Heart right ventricle (tissue), 16 donors: ENCODE measurements at regions not wholly inside any gene's neighbourhood (a gene's known extent, or its start where the extent isn't known, plus 50 kb on each side); places are given as distances from the start of the nearest gene placed in this dataset.
A peak's percentile ranks its signal among the peaks of the same experiment; 100 is the strongest.

Experiments
- ATAC-seq, 8 donors: fragments of 200-7000 bp; cut with Tn5 transposase; one replicate each; pipeline ENCODE4 v1.9.1; 2020; ENCODE audit warnings: mild to moderate bottlenecking in 8 of 8, moderate library complexity in 8 of 8, moderate number of reproducible peaks in 1 of 8
- DNase-seq, 2 donors: peaks; one replicate each; pipeline ENCODE4 v3.0.0-alpha.2; 2020
- H3K27ac ChIP-seq, 10 donors: fragments of 200-600 bp; sonication (generic) in 2 of 10; one replicate each; pipeline versions ENCODE4 v1.5.0 to v1.8.0; 2020 to 2022; ENCODE audit warnings: mild to moderate bottlenecking in 3 of 10
- H3K27me3 ChIP-seq, 7 donors: fragments of 200-600 bp; one replicate each; pipeline ENCODE4 v1.8.0; 2021 to 2022; ENCODE audit warnings: mild to moderate bottlenecking in 2 of 7
- H3K36me3 ChIP-seq, 9 donors: fragments of 200-600 bp; sonication (generic) in 1 of 9; one replicate each; pipeline versions ENCODE4 v1.5.0 to v1.8.0; 2020 to 2022; ENCODE audit warnings: mild to moderate bottlenecking in 2 of 9
- H3K4me1 ChIP-seq, 9 donors: fragments of 200-600 bp; sonication (generic) in 1 of 9; one replicate each; pipeline versions ENCODE4 v1.5.0 to v1.8.0; 2020 to 2022; ENCODE audit warnings: mild to moderate bottlenecking in 4 of 9
- H3K4me3 ChIP-seq, 10 donors: fragments of 200-600 bp; sonication (generic) in 2 of 10; one replicate each; pipeline versions ENCODE4 v1.5.0 to v1.8.0; 2020 to 2022; ENCODE audit warnings: mild to moderate bottlenecking in 7 of 10, moderate library complexity in 2 of 10
- H3K9me3 ChIP-seq, 11 donors: fragments of 200-600 bp in 10 of 11; sonication (generic) in 2 of 11; one replicate each; pipeline versions ENCODE4 v1.5.0 to v1.8.0; 2013 to 2022; ENCODE audit warnings: mild to moderate bottlenecking in 2 of 11, control low read depth in 1 of 11, moderate library complexity in 1 of 11
- WGBS, 2 donors: extraction: QIAGEN DNeasy Blood & Tissue Kit; methylation state at CpG; one replicate each; pipeline ENCODE4 v1.1.7; 2013; ENCODE audit warnings: inconsistent platforms in 1 of 2; 5-methylcytosine and 5-hydroxymethylcytosine counted together
- intact Hi-C, 10 donors: fragments of 100-400 bp; cut with DNase I; formaldehyde crosslinking; loops; one replicate each; pipeline versions ENCODE4 v1.11.1 to v1.14.2; 2022
- TF ChIP-seq, protein P1 (sequence below), 9 donors: fragments of 200-600 bp; sonication (generic) in 2 of 9; IDR thresholded peaks; one replicate each; pipeline versions ENCODE4 v1.5.0 to v1.8.0; 2021 to 2022; ENCODE audit warnings: antibody characterized with exemption in 9 of 9, mild to moderate bottlenecking in 5 of 9, moderate library complexity in 1 of 9
- donor health status: Arrhythmogenic right ventricular cardiomyopathy.
- donor health status: ischemic (EF 13 %, LVEDD 7.1; RV severe dilation, severe dysfunction).
- donor health status: healthy with polysubstance abuse.
- donor health status: DM: no; HTN: yes; CAD: no.
- donor health status: DM: no; HTN: no; CAD: no.
- donor health status: ischemic (EF 25% LVEDD 6.9; RV normal size, moderate dysfunction).
- donor health status: ischemic (EF 25% LVEDD 5.7; RV mildly dilated, moderate dysfunction).
- donor health status: healthy.
- donor health status: DM: yes; HTN: yes; CAD: no.
- donor health status: Ischemic cardiomyopathy.
- donor health status: ischemic (EF 35%, LVEDD 5.7; RV mildly dilated, moderate dysfunction).
- donor health status: nonischemic (EF 11% LVEDD 7.7; RV severe dilation, severe dysfunction).
- donor health status: DM: yes; HTN: yes; CAD: no.
- donor health status: PGD.
- donor health status: ischemic (EF 29% LVEDD 5.4; RV normal size, mild dysfunction).
- donor health status: nonischemic (EF 23%, LVEDD 6.1; RV moderate dilation, normal function).

DNA sequence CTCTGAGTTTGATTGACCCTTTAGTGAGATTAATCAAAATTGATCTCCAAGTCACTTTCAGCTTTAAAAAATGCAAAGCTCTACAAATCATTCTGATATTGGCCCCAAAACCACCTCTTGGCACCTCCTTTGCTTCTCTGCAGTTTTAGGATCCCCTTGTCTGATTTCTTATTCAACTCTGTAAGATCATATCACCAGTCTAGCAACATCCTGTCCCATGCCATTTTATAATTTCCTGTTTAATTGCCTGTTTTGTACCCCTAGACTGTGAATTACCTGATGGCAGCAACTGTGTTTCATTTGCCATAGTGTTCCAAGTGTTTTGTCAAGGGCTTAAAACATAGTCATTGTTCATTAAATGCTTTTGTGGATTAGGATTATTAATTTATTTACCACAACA is 406.3 kb upstream of the TRIB2 start:
- intact Hi-C loops = loop anchor here in 2 of 10 donors (10.0 kb wide), 2 partner anchors 116 to 404 kb away; partner anchors contain the start of gene TRIB2 (in 1 of the 2)

DNA sequence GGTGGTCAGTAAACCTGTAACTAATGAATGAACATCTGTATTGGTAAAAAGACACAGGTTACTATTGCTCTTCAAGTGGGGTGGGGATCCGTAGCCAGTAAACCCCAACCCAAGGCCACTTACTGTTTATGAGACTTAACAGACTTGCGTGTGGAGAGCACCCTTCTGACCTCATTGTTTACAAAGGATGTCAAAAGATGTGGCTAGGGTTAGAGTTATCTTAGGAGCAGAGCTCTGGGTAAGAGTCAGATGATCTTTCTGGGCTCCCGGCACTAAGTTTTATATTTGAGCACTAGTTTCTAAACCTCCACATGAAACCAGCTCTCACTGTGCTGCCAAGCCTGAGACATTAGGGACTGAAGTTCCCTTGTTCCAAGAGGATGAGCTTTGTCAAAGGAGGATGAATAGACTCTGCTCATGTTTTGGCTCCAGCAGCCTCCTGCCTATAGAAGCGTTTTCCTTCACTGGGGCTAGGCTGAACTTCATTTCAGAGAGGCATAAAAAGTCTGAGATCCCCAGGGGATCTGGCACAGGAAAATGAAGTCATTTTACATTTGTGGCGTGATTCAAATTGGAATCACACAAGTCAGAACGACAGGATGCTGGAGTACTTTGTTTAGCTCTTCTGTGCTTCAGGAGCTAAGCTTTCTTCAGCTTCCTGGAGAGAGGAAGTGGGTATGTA is 403.1 kb upstream of the TRIB2 start:
- no peaks in the 10 kb centered on the region for H3K27me3 ChIP-seq
- H3K4me3 ChIP-seq = peak overlapping the region in 1 of 10 donors; percentile 6
- peak in 7 of 8 donors; percentile 33 to 90 (median 57) for ATAC-seq
- DNase-seq = peak in 1 of 2 donors; percentile 13
- TF ChIP-seq, protein P1, sequence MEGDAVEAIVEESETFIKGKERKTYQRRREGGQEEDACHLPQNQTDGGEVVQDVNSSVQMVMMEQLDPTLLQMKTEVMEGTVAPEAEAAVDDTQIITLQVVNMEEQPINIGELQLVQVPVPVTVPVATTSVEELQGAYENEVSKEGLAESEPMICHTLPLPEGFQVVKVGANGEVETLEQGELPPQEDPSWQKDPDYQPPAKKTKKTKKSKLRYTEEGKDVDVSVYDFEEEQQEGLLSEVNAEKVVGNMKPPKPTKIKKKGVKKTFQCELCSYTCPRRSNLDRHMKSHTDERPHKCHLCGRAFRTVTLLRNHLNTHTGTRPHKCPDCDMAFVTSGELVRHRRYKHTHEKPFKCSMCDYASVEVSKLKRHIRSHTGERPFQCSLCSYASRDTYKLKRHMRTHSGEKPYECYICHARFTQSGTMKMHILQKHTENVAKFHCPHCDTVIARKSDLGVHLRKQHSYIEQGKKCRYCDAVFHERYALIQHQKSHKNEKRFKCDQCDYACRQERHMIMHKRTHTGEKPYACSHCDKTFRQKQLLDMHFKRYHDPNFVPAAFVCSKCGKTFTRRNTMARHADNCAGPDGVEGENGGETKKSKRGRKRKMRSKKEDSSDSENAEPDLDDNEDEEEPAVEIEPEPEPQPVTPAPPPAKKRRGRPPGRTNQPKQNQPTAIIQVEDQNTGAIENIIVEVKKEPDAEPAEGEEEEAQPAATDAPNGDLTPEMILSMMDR (IDR thresholded peaks at IDR 0.05) = no peak
- H3K9me3 ChIP-seq = no peaks in the 10 kb centered on the region
- peak overlapping the region in 8 of 10 donors; percentile 36 to 82 (median 52) for H3K27ac ChIP-seq
- peaks cover 0 to 24% (median 14%) of the 10 kb centered on the region in 9 donors for H3K4me1 ChIP-seq
- intact Hi-C loops = loop anchor here in 2 of 10 donors (10.0 kb wide), 2 partner anchors 119 to 401 kb away; partner anchors contain the start of gene TRIB2 (in 1 of the 2)
- WGBS, 2 donors = 39 to 48% methylated on average over 6 of the region's 6 CpGs
- no peaks in the 10 kb centered on the region for H3K36me3 ChIP-seq

More for the DNA sequence above, 406.3 kb upstream of the TRIB2 start:
- no peak for ATAC-seq
- H3K9me3 ChIP-seq = no peaks in the 10 kb centered on the region
- no peak overlapping the region for H3K27ac ChIP-seq
- peaks cover 0 to 19% (median 10%) of the 10 kb centered on the region in 9 donors for H3K4me1 ChIP-seq
- no peaks in the 10 kb centered on the region for H3K36me3 ChIP-seq
- H3K27me3 ChIP-seq = no peaks in the 10 kb centered on the region
- TF ChIP-seq, protein P1 (IDR thresholded peaks at IDR 0.05) = no peak
- DNase-seq = no peak
- H3K4me3 ChIP-seq = no peak overlapping the region

DNA sequence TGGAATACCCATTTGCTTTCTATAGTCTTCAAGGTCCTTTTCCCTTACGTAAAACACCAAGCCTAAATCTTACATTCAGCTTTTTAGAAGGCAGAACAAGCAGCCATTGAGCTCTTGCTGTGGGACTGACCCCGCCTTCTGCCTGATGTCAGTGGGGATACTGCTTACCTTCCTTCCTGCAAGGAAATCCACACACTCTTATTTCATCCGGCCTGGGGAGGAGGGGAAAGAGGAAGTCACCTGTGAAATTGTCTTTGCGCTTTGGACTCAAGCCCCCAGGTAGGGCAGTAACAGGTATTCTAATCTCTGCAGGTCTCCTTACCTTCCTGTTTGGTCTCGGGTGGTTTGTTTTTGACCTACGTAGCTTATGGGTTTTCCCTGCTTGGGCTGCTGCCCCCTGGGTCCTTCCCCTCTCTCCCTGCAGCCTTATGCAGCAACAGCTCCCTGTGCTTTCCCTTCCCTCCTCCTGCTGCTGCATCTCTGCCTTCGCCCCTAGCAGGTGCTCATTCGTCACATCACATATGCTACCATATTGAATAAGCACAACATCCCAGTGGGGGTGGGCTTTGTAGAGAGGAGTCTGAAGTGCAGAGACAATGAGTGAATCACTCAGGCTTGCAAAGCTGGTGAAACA is 402.5 kb upstream of the TRIB2 start:
- Histone ChIP-seq H3K4me1 (peaks cover 0 to 24% (median 14%) of the 10 kb centered on the region in 9 donors), H3K27ac (peak overlapping the region in 8 of 10 donors; percentile 36 to 82 (median 52)), H3K36me3 (no peaks in the 10 kb centered on the region), H3K9me3 (no peaks in the 10 kb centered on the region), H3K27me3 (no peaks in the 10 kb centered on the region), H3K4me3 (peak overlapping the region in 2 of 10 donors; percentile 4 to 6)
- peak in 6 of 8 donors; percentile 13 to 70 (median 35) for ATAC-seq
- intact Hi-C loops = loop anchor here in 2 of 10 donors (10.0 kb wide), 2 partner anchors 119 to 401 kb away; partner anchors contain the start of gene TRIB2 (in 1 of the 2)
- WGBS, 2 donors = 71 to 74% methylated on average over 8 of the region's 8 CpGs
- TF ChIP-seq, protein P1 (IDR thresholded peaks at IDR 0.05) = no peak
- peak in 1 of 2 donors; percentile 11 for DNase-seq

DNA sequence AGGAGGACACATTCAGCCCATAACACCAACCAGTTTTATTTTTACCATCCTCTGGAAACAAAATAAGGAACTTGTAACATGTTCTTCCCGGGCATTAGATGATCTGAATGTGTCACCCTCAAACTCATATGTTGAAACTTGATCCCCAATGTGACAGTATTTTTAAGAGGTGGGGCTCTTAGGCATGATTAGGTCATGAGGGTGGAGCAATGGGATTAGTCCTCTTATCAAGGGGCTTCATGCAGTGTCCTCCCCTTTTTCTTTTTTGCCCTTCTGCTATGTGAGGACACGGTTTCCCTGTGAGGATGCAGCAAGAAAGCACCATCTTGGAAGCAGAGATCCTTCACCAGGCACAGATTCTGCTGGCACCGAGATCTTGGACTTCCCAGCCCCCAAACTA is 401.5 kb upstream of the TRIB2 start:
- Histone ChIP-seq H3K27ac (no peak overlapping the region), H3K4me3 (no peak overlapping the region), H3K4me1 (peaks cover 0 to 26% (median 14%) of the 10 kb centered on the region in 9 donors), H3K36me3 (no peaks in the 10 kb centered on the region), H3K9me3 (no peaks in the 10 kb centered on the region), H3K27me3 (no peaks in the 10 kb centered on the region)
- WGBS, 2 donors = 91 to 92% methylated on average over 3 of the region's 3 CpGs
- TF ChIP-seq, protein P1 (IDR thresholded peaks at IDR 0.05) = no peak
- ATAC-seq = no peak
- intact Hi-C loops = loop anchor here in 2 of 10 donors (10.0 kb wide), 2 partner anchors 120 to 400 kb away; partner anchors contain the start of gene TRIB2 (in 1 of the 2)
- no peak for DNase-seq
